Heart left ventricle (tissue), 13 donors: ENCODE measurements at regions not wholly inside any gene's neighbourhood (a gene's known extent, or its start where the extent isn't known, plus 50 kb on each side); places are given as distances from the start of the nearest gene placed in this dataset.

ENCODE experiments used
- POLR2A ChIP-seq, 2 donors: fragments of 450-650 bp; IDR thresholded peaks; one replicate each; pipeline ENCODE4 v1.6.1; 2017; ENCODE audit warnings: antibody characterized with exemption in 2 of 2, mild to moderate bottlenecking in 2 of 2, moderate library complexity in 2 of 2
- TF ChIP-seq, protein P1 (sequence below), 12 donors: fragments of 200-600 bp; sonication (generic) in 4 of 12; IDR thresholded peaks; one replicate each; pipeline versions ENCODE4 v1.5.0 to v1.8.0; 2018 to 2022; ENCODE audit warnings: antibody characterized with exemption in 12 of 12, mild to moderate bottlenecking in 5 of 12
- donor health status: ischemic (EF 13 %, LVEDD 7.1; RV severe dilation, severe dysfunction).
- donor health status: DM: no; HTN: yes; CAD: no.
- donor health status: DM: no; HTN: no; CAD: no.
- donor health status: ischemic (EF 25% LVEDD 6.9; RV normal size, moderate dysfunction).
- donor health status: ischemic (EF 25% LVEDD 5.7; RV mildly dilated, moderate dysfunction).
- donor health status: ischemic (EF 35%, LVEDD 5.7; RV mildly dilated, moderate dysfunction).
- donor health status: nonischemic (EF 11% LVEDD 7.7; RV severe dilation, severe dysfunction).
- donor health status: DM: yes; HTN: yes; CAD: no.
- donor health status: PGD.
- donor health status: ischemic (EF 29% LVEDD 5.4; RV normal size, mild dysfunction).
- donor health status: nonischemic (EF 23%, LVEDD 6.1; RV moderate dilation, normal function).

DNA sequence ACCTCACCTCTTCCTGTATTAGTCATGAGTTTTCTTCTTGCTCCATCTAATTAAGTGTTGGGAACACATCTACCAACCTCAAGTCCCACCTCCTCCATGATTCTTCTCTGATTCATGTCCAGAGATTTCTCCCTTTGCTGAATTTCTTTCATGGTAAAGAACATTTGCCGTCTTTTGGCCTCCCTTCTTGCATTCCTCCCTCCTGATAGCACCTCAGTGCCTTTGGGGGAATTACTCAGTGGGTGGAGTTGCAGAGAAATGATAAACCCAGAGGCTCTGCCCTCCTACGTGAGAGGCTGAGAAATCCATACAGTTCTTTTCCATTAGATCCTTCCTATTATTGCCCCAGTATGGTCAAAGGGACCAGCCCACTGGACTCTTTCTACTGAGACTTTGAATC is 651.9 kb downstream of the SLC4A3 start:
- TF ChIP-seq, protein P1, sequence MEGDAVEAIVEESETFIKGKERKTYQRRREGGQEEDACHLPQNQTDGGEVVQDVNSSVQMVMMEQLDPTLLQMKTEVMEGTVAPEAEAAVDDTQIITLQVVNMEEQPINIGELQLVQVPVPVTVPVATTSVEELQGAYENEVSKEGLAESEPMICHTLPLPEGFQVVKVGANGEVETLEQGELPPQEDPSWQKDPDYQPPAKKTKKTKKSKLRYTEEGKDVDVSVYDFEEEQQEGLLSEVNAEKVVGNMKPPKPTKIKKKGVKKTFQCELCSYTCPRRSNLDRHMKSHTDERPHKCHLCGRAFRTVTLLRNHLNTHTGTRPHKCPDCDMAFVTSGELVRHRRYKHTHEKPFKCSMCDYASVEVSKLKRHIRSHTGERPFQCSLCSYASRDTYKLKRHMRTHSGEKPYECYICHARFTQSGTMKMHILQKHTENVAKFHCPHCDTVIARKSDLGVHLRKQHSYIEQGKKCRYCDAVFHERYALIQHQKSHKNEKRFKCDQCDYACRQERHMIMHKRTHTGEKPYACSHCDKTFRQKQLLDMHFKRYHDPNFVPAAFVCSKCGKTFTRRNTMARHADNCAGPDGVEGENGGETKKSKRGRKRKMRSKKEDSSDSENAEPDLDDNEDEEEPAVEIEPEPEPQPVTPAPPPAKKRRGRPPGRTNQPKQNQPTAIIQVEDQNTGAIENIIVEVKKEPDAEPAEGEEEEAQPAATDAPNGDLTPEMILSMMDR (IDR thresholded peaks at IDR 0.05): no peak
- TF ChIP-seq POLR2A (IDR thresholded peaks at IDR 0.05): no peak
